OCI-LY1 (cell line): ENCODE measurements at regions not wholly inside any gene's neighbourhood (a gene's known extent, or its start where the extent isn't known, plus 50 kb on each side); places are given as distances from the start of the nearest gene placed in this dataset.

Experiments used
- H2AFZ ChIP-seq: fragments of 200-600 bp; sonication (generic), shearing (Covaris generic); 2 replicates; pipeline ENCODE4 v1.6.0; 2014; ENCODE audit warnings: antibody characterized with exemption, mild to moderate bottlenecking, low read length
- H3F3A ChIP-seq: fragments of 200-600 bp; sonication (generic), shearing (Covaris generic); 2 replicates; pipeline ENCODE4 v1.6.0; 2014; ENCODE audit warnings: mild to moderate bottlenecking, antibody characterized with exemption, low read length, moderate library complexity; ENCODE audit not compliant: insufficient read depth
- H3K27ac ChIP-seq: fragments of 200-600 bp; sonication (generic); 2 replicates; pipeline ENCODE4 v1.5.1; 2014; ENCODE audit warnings: low read length, mixed run types, mild to moderate bottlenecking, low read depth; ENCODE audit not compliant: poor library complexity, severe bottlenecking
- H3K27me3 ChIP-seq: fragments of 200-600 bp; sonication (generic); 2 replicates; pipeline ENCODE4 v1.6.0; 2014; ENCODE audit warnings: antibody characterized with exemption, mild to moderate bottlenecking, low read length, moderate library complexity; ENCODE audit not compliant: insufficient read depth
- H3K36me3 ChIP-seq: fragments of 200-600 bp; sonication (generic); 2 replicates; pipeline ENCODE4 v1.6.1; 2014; ENCODE audit warnings: mild to moderate bottlenecking, antibody characterized with exemption, low read length, moderate library complexity, mixed read lengths; ENCODE audit not compliant: insufficient read depth
- H3K4me1 ChIP-seq: fragments of 200-600 bp; sonication (generic); 2 replicates; pipeline ENCODE4 v1.5.1; 2014; ENCODE audit warnings: mild to moderate bottlenecking, low read length, moderate library complexity; ENCODE audit not compliant: insufficient read depth, severe bottlenecking
- H3K4me2 ChIP-seq: fragments of 200-600 bp; sonication (generic), shearing (Covaris generic); 2 replicates; pipeline ENCODE4 v1.6.1; 2014; ENCODE audit warnings: low read length
- H3K4me3 ChIP-seq: fragments of 200-600 bp; sonication (generic); 2 replicates; pipeline ENCODE4 v1.5.1; 2014; ENCODE audit warnings: low read length, low read depth, mild to moderate bottlenecking, mixed read lengths; ENCODE audit not compliant: poor library complexity, severe bottlenecking
- H3K79me2 ChIP-seq: fragments of 200-600 bp; shearing (Covaris generic); 2 replicates; pipeline ENCODE4 v1.6.1; 2016; ENCODE audit warnings: mixed run types, low read length, mixed read lengths; ENCODE audit not compliant: insufficient read depth
- H3K9ac ChIP-seq: fragments of 200-600 bp; sonication (generic), shearing (Covaris generic); 2 replicates; pipeline ENCODE4 v1.6.1; 2014; ENCODE audit warnings: mild to moderate bottlenecking, low read length, mixed read lengths
- H3K9me2 ChIP-seq: fragments of 200-600 bp; sonication (generic), shearing (Covaris generic); 2 replicates; pipeline ENCODE4 v1.6.1; 2014; ENCODE audit warnings: low read depth, mild to moderate bottlenecking, low read length, mixed read lengths
- H3K9me3 ChIP-seq: fragments of 200-600 bp; shearing (Covaris generic); 2 replicates; pipeline ENCODE4 v1.6.1; 2014; ENCODE audit warnings: low read length, mixed read lengths
- H4K20me1 ChIP-seq: fragments of 200-600 bp; sonication (generic), shearing (Covaris generic); 2 replicates; pipeline ENCODE4 v1.6.0; 2016; ENCODE audit warnings: mild to moderate bottlenecking, low read length; ENCODE audit not compliant: insufficient read depth
- EZH2 ChIP-seq: fragments of 200-600 bp; sonication (generic), shearing (Covaris generic); IDR thresholded peaks from 2 replicates; pipeline ENCODE4 v1.8.0; 2017; ENCODE audit warnings: borderline replicate concordance, mixed run types, mild to moderate bottlenecking, antibody characterized with exemption, low read length, moderate library complexity, mixed read lengths
- TF ChIP-seq, protein P1 (sequence below): fragments of 200-600 bp; sonication (generic), shearing (Covaris generic); IDR thresholded peaks from 2 replicates; pipeline ENCODE4 v1.5.1; 2017; ENCODE audit warnings: mild to moderate bottlenecking, antibody characterized with exemption, low read length, moderate library complexity, mixed read lengths

DNA sequence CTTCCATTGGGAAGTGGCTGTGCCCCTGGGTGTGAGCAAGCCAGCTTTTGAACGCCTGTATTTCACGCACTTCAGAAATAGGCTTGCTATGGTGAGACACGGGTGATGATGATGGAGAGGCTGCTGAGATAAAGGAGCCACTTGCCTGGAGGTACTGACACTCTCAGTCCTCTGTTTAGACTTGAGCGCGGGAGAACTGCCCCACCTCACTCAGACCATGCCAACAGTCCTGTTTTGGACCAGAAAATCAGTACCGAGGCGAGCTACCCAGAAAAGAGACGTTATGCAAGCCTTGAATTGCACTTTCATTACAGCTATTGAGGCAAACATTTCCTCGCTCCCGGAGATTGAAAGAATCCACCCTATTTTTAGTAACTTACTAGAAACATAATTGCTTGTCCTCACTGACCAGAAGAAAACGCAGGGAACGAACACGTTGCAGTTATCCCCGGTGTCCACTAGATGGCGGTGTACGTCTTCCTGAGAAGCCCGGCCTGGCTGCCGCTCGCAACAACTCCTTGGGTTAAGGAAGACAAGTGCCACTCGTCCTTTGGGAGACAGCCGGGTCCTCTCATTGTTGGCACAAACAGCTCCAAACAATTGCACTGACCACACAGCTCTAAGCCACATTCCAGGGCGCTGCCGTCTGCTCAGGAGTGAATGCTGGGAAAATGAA lies 142.4 kb downstream of the PSAT1 start:
- no peaks in the 10 kb centered on the region for H3K4me1 ChIP-seq
- no peak overlapping the region for H3K27ac ChIP-seq
- H3K9ac ChIP-seq: no peak overlapping the region
- H3K27me3 ChIP-seq: no peaks in the 10 kb centered on the region
- H3K4me3 ChIP-seq: no peak overlapping the region
- no peak overlapping the region for H2AFZ ChIP-seq
- no peaks in the 10 kb centered on the region for H3F3A ChIP-seq
- no peak overlapping the region for H3K4me2 ChIP-seq
- H3K9me2 ChIP-seq: no peaks in the 10 kb centered on the region
- H3K9me3 ChIP-seq: no peaks in the 10 kb centered on the region
- TF ChIP-seq, protein P1, sequence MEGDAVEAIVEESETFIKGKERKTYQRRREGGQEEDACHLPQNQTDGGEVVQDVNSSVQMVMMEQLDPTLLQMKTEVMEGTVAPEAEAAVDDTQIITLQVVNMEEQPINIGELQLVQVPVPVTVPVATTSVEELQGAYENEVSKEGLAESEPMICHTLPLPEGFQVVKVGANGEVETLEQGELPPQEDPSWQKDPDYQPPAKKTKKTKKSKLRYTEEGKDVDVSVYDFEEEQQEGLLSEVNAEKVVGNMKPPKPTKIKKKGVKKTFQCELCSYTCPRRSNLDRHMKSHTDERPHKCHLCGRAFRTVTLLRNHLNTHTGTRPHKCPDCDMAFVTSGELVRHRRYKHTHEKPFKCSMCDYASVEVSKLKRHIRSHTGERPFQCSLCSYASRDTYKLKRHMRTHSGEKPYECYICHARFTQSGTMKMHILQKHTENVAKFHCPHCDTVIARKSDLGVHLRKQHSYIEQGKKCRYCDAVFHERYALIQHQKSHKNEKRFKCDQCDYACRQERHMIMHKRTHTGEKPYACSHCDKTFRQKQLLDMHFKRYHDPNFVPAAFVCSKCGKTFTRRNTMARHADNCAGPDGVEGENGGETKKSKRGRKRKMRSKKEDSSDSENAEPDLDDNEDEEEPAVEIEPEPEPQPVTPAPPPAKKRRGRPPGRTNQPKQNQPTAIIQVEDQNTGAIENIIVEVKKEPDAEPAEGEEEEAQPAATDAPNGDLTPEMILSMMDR: peak; percentile 94
- no peak for TF ChIP-seq EZH2
- H3K36me3 ChIP-seq: no peaks in the 10 kb centered on the region
- no peaks in the 10 kb centered on the region for H4K20me1 ChIP-seq
- no peaks in the 10 kb centered on the region for H3K79me2 ChIP-seq

- no peak overlapping the region for H2AFZ ChIP-seq
- H3K27me3 ChIP-seq: no peaks in the 10 kb centered on the region
- H4K20me1 ChIP-seq: no peaks in the 10 kb centered on the region
- no peak overlapping the region for H3K4me3 ChIP-seq
- H3K4me2 ChIP-seq: no peak overlapping the region
- no peaks in the 10 kb centered on the region for H3F3A ChIP-seq
- H3K27ac ChIP-seq: no peak overlapping the region
- H3K79me2 ChIP-seq: no peaks in the 10 kb centered on the region
- H3K9me2 ChIP-seq: no peaks in the 10 kb centered on the region
- no peak for TF ChIP-seq EZH2
- TF ChIP-seq, protein P1: no peak
- no peaks in the 10 kb centered on the region for H3K9me3 ChIP-seq
- no peaks in the 10 kb centered on the region for H3K36me3 ChIP-seq
- no peaks in the 10 kb centered on the region for H3K4me1 ChIP-seq
- no peak overlapping the region for H3K9ac ChIP-seq
These were observed 143.2 kb downstream of the PSAT1 start for GRCh38 chr9:78439866-78440830.

GRCh38 chr9:78441396-78441795 lies 144.5 kb downstream of the PSAT1 start:
- TF ChIP-seq EZH2: no peak
- TF ChIP-seq, protein P1: no peak
- Histone ChIP-seq H3K79me2 (no peaks in the 10 kb centered on the region), H3K27me3 (no peaks in the 10 kb centered on the region), H3K9me2 (no peaks in the 10 kb centered on the region), H2AFZ (no peak overlapping the region), H3K4me2 (no peak overlapping the region), H3K9ac (no peak overlapping the region), H3F3A (no peaks in the 10 kb centered on the region), H3K4me3 (no peak overlapping the region), H3K9me3 (no peaks in the 10 kb centered on the region), H3K27ac (no peak overlapping the region), H3K4me1 (no peaks in the 10 kb centered on the region), H3K36me3 (no peaks in the 10 kb centered on the region), H4K20me1 (no peaks in the 10 kb centered on the region)
